ENCODE measurements at regions not wholly inside any gene's neighbourhood (a gene's known extent, or its start where the extent isn't known, plus 50 kb on each side); places are given as distances from the start of the nearest gene placed in this dataset.

DNA sequence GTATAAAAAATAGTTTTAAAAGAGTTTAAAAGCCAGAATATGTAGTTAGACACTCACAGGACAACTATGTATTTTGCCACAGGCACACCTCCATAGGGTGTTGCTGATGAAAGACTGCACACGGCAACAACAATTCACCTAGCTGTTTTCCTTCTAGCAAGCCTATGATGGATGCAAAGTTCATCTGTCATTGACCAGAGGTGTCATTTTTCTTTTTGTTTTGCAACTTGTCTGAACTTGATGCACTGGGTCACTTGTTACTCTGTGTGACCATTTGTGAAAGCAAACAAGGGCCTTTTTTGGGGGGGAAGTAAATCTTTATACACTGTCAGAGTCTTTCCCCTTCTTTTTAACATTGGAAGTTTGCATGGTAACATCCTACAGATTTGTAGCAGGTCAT lies 258.0 kb upstream of the SEMA3A start:
- 100% methylated on average over 1 of the region's 1 CpG for WGBS, 2 experiments (ENCODE audit: low coverage in 1 of 2, low lambda C conversion rate in 2 of 2, missing lambda C conversion rate in 2 of 2)
- Histone ChIP-seq H3K9ac (no peak overlapping the region), H3K4me2 (ENCODE audit: unreplicated experiment) (no peak overlapping the region), H3K4me1 (ENCODE audit: insufficient read depth) (peaks cover 12% of the 10 kb centered on the region), H3K27me3 (replicated peaks; ENCODE audit: insufficient read depth) (no peaks in the 10 kb centered on the region), H3F3A (ENCODE audit: insufficient read depth) (no peaks in the 10 kb centered on the region), H3K9me3 (ENCODE audit: low read depth) (no peaks in the 10 kb centered on the region), H3K79me2 (ENCODE audit: insufficient read depth) (no peaks in the 10 kb centered on the region), H4K20me1 (ENCODE audit: insufficient read depth) (no peaks in the 10 kb centered on the region), H3K9me2 (ENCODE audit: insufficient read depth) (no peaks in the 10 kb centered on the region), H3K4me3 (no peak overlapping the region), H3K27ac (no peak overlapping the region), H2AFZ (no peak overlapping the region), H3K36me3 (ENCODE audit: low read depth) (no peaks in the 10 kb centered on the region)
- DNase-seq, result no peak
- TF ChIP-seq EZH2 (IDR thresholded peaks at IDR 0.05; ENCODE audit: insufficient read depth, poor library complexity, severe bottlenecking), result no peak
- no peak for TF ChIP-seq EZH2phosphoT487 (IDR thresholded peaks at IDR 0.05; ENCODE audit: insufficient read depth, low read depth)
- in situ Hi-C loops (cut with MboI), result loop anchor here (25.0 kb wide), 1 partner anchor 490 kb away; no protein-coding TSS in a partner anchor

DNA sequence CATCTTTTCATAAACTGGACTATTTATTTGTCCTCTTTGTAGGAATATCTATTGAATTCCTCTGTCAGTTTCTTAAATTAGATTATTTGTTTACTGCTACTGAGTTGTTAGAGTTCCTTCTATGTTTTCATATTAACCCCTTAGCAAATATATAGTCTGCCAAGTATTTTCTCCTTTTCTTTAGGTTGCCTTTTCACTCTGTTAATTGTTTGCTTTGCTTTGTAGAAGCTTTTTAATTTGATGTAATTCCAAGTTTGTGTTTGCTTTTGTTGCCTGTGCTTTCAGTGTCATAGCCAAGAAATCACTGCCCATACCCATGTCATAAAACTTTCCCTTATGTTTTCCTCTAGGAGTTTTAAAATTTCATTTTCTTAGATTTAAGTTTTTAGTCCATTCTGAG lies 256.2 kb upstream of the SEMA3A start:
- H3K27ac ChIP-seq, result no peak overlapping the region
- no peak for DNase-seq
- no peak overlapping the region for H2AFZ ChIP-seq
- H3K9ac ChIP-seq, result no peak overlapping the region
- H3K27me3 ChIP-seq (replicated peaks; ENCODE audit: insufficient read depth), result no peaks in the 10 kb centered on the region
- in situ Hi-C loops (cut with MboI), result loop anchor here (25.0 kb wide), 1 partner anchor 488 kb away; no protein-coding TSS in a partner anchor
- no peaks in the 10 kb centered on the region for H3K36me3 ChIP-seq (ENCODE audit: low read depth)
- no peak for TF ChIP-seq EZH2phosphoT487 (IDR thresholded peaks at IDR 0.05; ENCODE audit: insufficient read depth, low read depth)
- no peak for TF ChIP-seq EZH2 (IDR thresholded peaks at IDR 0.05; ENCODE audit: insufficient read depth, poor library complexity, severe bottlenecking)
- H3K4me3 ChIP-seq, result no peak overlapping the region
- no peaks in the 10 kb centered on the region for H3K9me3 ChIP-seq (ENCODE audit: low read depth)
- H3F3A ChIP-seq (ENCODE audit: insufficient read depth), result no peaks in the 10 kb centered on the region
- H3K4me2 ChIP-seq (ENCODE audit: unreplicated experiment), result no peak overlapping the region
- peaks cover 8% of the 10 kb centered on the region for H3K4me1 ChIP-seq (ENCODE audit: insufficient read depth)
- H3K9me2 ChIP-seq (ENCODE audit: insufficient read depth), result no peaks in the 10 kb centered on the region
- H4K20me1 ChIP-seq (ENCODE audit: insufficient read depth), result no peaks in the 10 kb centered on the region
- no peaks in the 10 kb centered on the region for H3K79me2 ChIP-seq (ENCODE audit: insufficient read depth)

DNA sequence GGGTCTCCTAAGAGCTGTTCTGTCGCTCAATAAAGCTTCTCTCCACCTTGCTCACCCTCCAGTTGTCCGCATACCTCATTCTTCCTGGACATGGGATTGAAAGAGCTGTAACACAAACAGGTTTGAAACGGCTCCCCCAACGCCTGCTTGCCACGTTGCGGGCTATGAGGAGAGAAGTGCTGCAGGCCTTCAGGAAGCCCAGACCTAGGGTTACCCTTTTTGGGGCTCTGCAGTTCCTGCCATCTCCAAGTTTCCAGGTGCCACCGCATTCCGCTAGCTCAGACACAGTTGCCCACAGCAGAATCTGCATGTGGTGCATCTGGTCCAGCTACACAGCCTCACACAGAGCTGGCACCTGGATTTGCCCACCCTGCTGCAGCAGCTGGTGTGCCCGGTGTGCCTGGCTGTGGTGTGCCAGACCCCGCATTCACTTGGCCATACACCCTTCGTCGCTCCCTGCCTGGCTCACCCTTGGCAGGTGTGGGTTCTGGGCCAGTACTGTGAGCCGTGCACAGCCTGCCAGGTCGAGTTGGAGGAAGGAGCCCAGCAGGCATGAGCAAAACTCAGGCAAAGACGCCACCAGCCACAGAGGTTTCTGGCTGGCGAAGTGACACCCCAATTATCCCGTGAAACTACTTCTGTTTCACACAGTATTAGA lies 253.2 kb upstream of the SEMA3A start:
- Histone ChIP-seq H3K4me2 (ENCODE audit: unreplicated experiment) (no peak overlapping the region), H2AFZ (no peak overlapping the region), H3K4me3 (no peak overlapping the region), H3K4me1 (ENCODE audit: insufficient read depth) (no peaks in the 10 kb centered on the region), H4K20me1 (ENCODE audit: insufficient read depth) (no peaks in the 10 kb centered on the region), H3K27ac (no peak overlapping the region), H3K9ac (no peak overlapping the region), H3K79me2 (ENCODE audit: insufficient read depth) (no peaks in the 10 kb centered on the region), H3K9me3 (ENCODE audit: low read depth) (no peaks in the 10 kb centered on the region), H3K9me2 (ENCODE audit: insufficient read depth) (no peaks in the 10 kb centered on the region), H3K27me3 (replicated peaks; ENCODE audit: insufficient read depth) (no peaks in the 10 kb centered on the region), H3F3A (ENCODE audit: insufficient read depth) (no peaks in the 10 kb centered on the region), H3K36me3 (ENCODE audit: low read depth) (no peaks in the 10 kb centered on the region)
- TF ChIP-seq EZH2 (IDR thresholded peaks at IDR 0.05; ENCODE audit: insufficient read depth, poor library complexity, severe bottlenecking) (no peak), EZH2phosphoT487 (IDR thresholded peaks at IDR 0.05; ENCODE audit: insufficient read depth, low read depth) (no peak)
- in situ Hi-C loops (cut with MboI), result no loop called here
- DNase-seq, result no peak
- WGBS, 2 experiments (ENCODE audit: low coverage in 1 of 2, low lambda C conversion rate in 2 of 2, missing lambda C conversion rate in 2 of 2), result 93% methylated on average over 17 of the region's 17 CpGs

DNA sequence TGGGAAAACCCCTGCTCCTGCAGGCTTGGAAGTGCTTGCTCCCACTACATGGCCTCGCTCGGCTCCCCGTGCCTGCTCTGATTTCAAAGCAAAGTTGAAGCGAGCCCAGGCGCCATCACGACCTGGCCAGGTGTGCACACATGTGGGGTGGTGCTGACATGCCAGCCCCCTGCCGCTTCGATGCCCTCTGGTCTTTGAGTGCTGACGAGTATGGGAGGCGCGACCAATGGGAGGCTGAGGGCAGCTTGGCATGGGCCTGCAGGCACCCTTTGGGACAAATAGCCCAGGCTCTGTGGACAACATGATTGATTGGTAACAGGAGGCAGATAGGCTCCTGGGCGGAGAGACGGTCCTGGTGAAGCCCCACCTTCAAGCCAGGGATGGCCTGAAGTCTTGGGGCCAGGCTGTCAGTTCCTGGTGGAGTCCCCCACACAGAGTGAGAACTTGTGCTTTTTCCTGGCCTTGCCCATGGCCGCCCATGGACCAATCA lies 252.4 kb upstream of the SEMA3A start:
- Histone ChIP-seq H3K9ac (no peak overlapping the region), H3K4me1 (ENCODE audit: insufficient read depth) (no peaks in the 10 kb centered on the region), H3F3A (ENCODE audit: insufficient read depth) (no peaks in the 10 kb centered on the region), H4K20me1 (ENCODE audit: insufficient read depth) (no peaks in the 10 kb centered on the region), H3K4me2 (ENCODE audit: unreplicated experiment) (no peak overlapping the region), H3K36me3 (ENCODE audit: low read depth) (no peaks in the 10 kb centered on the region), H2AFZ (no peak overlapping the region), H3K9me2 (ENCODE audit: insufficient read depth) (no peaks in the 10 kb centered on the region), H3K4me3 (no peak overlapping the region), H3K9me3 (ENCODE audit: low read depth) (no peaks in the 10 kb centered on the region), H3K27me3 (replicated peaks; ENCODE audit: insufficient read depth) (no peaks in the 10 kb centered on the region), H3K27ac (no peak overlapping the region), H3K79me2 (ENCODE audit: insufficient read depth) (no peaks in the 10 kb centered on the region)
- no peak for DNase-seq
- WGBS, 2 experiments (ENCODE audit: low coverage in 1 of 2, low lambda C conversion rate in 2 of 2, missing lambda C conversion rate in 2 of 2), result 94 to 97% methylated on average over 14 of the region's 14 CpGs
- in situ Hi-C loops (cut with MboI), result no loop called here
- no peak for TF ChIP-seq EZH2phosphoT487 (IDR thresholded peaks at IDR 0.05; ENCODE audit: insufficient read depth, low read depth)
- TF ChIP-seq EZH2 (IDR thresholded peaks at IDR 0.05; ENCODE audit: insufficient read depth, poor library complexity, severe bottlenecking), result no peak

Data from GM23248 (cell line).